Parathyroid adenoma (tissue), 2 donors: ENCODE measurements at regions not wholly inside any gene's neighbourhood (a gene's known extent, or its start where the extent isn't known, plus 50 kb on each side); places are given as distances from the start of the nearest gene placed in this dataset.

Experiments used
- H2AFZ ChIP-seq: fragments of 300-600 bp; sonication (generic); one replicate; pipeline ENCODE4 v1.7.0; 2017; ENCODE audit warnings: antibody characterized with exemption, mild to moderate bottlenecking
- H3K27ac ChIP-seq: fragments of 300-600 bp; sonication (generic); one replicate; pipeline ENCODE4 v1.7.0; 2017
- H3K27me3 ChIP-seq: fragments of 300-600 bp; sonication (generic); one replicate; pipeline ENCODE4 v1.7.0; 2017; ENCODE audit warnings: low read length; ENCODE audit not compliant: control insufficient read depth, insufficient read depth
- H3K36me3 ChIP-seq: fragments of 300-600 bp; sonication (generic); one replicate; pipeline ENCODE4 v1.7.0; 2017; ENCODE audit warnings: low read length; ENCODE audit not compliant: control insufficient read depth, insufficient read depth
- H3K4me1 ChIP-seq: fragments of 300-600 bp; sonication (generic); one replicate; pipeline ENCODE4 v1.7.0; 2017; ENCODE audit warnings: control low read depth
- H3K4me2 ChIP-seq: fragments of 300-600 bp; sonication (generic); one replicate; pipeline ENCODE4 v1.7.0; 2017; ENCODE audit warnings: low read length
- H3K4me3 ChIP-seq: fragments of 300-600 bp; sonication (generic); one replicate; pipeline ENCODE4 v1.7.0; 2017; ENCODE audit warnings: low read depth, low read length
- H3K79me2 ChIP-seq: fragments of 300-600 bp; sonication (generic); one replicate; pipeline ENCODE4 v1.7.0; 2017; ENCODE audit warnings: control low read depth
- H3K9ac ChIP-seq: fragments of 300-600 bp; sonication (generic); one replicate; pipeline ENCODE4 v1.7.0; 2017; ENCODE audit warnings: mild to moderate bottlenecking
- H3K9me3 ChIP-seq: fragments of 300-600 bp; sonication (generic); one replicate; pipeline ENCODE4 v1.7.0; 2017; ENCODE audit warnings: low read length; ENCODE audit not compliant: control insufficient read depth
- TF ChIP-seq, protein P1 (sequence below): fragments of 300-600 bp; sonication (generic); IDR thresholded peaks from one replicate; pipeline ENCODE4 v1.7.0; 2017; ENCODE audit warnings: antibody characterized with exemption, mild to moderate bottlenecking
- donor health status: primary hyperparathyroidism.

DNA sequence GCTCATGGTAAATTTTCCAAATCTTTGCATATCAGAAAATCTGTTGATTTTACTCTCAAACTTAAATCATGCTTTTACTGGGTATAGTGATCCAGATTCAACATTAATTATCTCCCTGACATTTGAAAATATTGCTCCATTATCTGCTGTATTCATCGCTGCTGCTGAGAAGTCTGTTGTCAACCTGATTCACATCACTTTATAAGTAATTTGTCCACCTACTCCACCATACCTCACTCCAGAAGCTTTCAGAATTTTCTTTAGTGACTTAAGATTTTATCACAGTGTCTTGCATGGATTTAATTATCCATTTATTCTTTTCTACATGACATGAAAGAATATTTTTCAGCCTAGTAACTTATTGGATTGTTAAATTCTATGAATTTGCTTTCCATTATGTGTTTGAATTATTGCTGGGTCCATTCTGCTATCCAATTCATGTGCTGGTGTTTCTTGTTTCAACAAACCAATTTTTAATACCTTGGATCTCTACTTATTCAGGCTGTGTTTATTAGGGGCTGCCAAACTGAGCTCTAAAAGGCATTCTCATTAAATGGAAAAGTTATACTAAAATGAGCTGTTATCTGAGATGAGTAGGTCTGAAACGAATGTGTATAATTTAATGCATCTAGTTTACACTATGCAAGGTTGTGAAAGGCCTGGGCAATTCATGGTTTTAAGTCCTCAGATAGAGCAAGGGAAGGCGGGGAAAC lies 519.3 kb upstream of the CDH11 start:
- no peak overlapping the region for H2AFZ ChIP-seq
- H3K9ac ChIP-seq = no peak overlapping the region
- H3K27ac ChIP-seq = no peak overlapping the region
- H3K79me2 ChIP-seq = no peaks in the 10 kb centered on the region
- H3K9me3 ChIP-seq = no peaks in the 10 kb centered on the region
- H3K27me3 ChIP-seq = no peaks in the 10 kb centered on the region
- H3K4me2 ChIP-seq = no peak overlapping the region
- TF ChIP-seq, protein P1, sequence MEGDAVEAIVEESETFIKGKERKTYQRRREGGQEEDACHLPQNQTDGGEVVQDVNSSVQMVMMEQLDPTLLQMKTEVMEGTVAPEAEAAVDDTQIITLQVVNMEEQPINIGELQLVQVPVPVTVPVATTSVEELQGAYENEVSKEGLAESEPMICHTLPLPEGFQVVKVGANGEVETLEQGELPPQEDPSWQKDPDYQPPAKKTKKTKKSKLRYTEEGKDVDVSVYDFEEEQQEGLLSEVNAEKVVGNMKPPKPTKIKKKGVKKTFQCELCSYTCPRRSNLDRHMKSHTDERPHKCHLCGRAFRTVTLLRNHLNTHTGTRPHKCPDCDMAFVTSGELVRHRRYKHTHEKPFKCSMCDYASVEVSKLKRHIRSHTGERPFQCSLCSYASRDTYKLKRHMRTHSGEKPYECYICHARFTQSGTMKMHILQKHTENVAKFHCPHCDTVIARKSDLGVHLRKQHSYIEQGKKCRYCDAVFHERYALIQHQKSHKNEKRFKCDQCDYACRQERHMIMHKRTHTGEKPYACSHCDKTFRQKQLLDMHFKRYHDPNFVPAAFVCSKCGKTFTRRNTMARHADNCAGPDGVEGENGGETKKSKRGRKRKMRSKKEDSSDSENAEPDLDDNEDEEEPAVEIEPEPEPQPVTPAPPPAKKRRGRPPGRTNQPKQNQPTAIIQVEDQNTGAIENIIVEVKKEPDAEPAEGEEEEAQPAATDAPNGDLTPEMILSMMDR = no peak
- H3K4me1 ChIP-seq = no peaks in the 10 kb centered on the region
- no peaks in the 10 kb centered on the region for H3K36me3 ChIP-seq
- no peak overlapping the region for H3K4me3 ChIP-seq

DNA sequence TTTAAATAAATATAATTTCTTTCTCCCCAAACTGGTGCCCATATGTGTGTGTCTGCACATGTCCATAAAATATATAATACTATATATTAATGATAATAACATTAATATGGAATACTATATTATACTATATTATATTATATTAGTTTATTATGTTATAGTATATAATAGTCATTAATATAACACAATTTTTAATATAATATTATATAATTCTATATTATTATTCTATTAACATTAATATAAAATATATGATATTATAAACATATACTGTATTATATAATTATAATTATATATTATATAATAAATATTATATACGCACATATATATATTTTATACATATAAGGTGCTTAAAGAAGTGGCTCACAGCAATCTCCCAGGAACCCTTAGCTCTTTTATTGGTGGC lies 513.0 kb upstream of the CDH11 start:
- Histone ChIP-seq H3K27ac (no peak overlapping the region), H3K79me2 (no peaks in the 10 kb centered on the region), H3K36me3 (no peaks in the 10 kb centered on the region), H3K4me2 (no peak overlapping the region), H3K9ac (no peak overlapping the region), H2AFZ (no peak overlapping the region), H3K4me3 (no peak overlapping the region), H3K4me1 (no peaks in the 10 kb centered on the region), H3K9me3 (no peaks in the 10 kb centered on the region), H3K27me3 (no peaks in the 10 kb centered on the region)
- TF ChIP-seq, protein P1 = no peak

DNA sequence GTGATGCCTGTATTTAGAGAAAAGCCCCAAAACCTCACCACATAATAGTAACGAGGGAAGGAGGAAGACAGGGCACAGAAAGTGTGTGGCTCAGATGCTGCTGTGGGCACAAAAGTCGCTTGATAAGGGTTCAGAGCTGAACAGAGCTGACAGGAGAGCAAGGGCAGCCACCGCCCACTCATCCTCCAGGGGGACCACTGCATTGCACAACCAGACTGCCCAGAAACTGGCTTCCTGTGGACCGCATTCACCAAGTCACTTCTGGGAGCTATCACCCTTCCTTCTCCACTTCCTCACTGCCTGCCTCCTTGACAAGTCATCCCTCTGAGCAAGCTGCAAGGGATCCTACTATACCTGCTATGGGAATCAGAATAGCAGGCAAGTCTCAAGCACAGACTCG lies 512.4 kb upstream of the CDH11 start:
- Histone ChIP-seq H3K36me3 (no peaks in the 10 kb centered on the region), H3K4me1 (no peaks in the 10 kb centered on the region), H2AFZ (no peak overlapping the region), H3K4me2 (no peak overlapping the region), H3K4me3 (no peak overlapping the region), H3K79me2 (no peaks in the 10 kb centered on the region), H3K27me3 (no peaks in the 10 kb centered on the region), H3K9ac (no peak overlapping the region), H3K9me3 (no peaks in the 10 kb centered on the region), H3K27ac (no peak overlapping the region)
- TF ChIP-seq, protein P1 = no peak

DNA sequence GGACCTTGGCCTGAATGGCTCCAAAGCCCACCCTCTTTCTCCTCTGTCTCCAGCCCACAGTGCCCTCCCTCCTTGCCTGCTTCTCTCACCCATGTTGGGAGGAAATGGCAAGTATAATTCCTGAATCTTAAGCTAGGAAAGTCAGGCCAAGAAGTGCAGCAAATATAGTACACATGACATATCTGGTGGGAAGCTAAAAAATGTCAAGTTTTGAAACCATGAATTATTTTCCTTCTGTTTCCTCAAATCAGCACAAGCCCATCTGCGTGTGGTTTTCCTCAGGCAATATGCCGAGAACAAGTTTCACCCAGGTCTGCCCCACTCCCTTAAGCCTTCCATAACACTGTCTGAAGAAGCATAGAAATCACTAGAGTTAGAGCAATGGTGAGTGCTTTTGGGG lies 502.8 kb upstream of the CDH11 start:
- Histone ChIP-seq H2AFZ (no peak overlapping the region), H3K9ac (no peak overlapping the region), H3K9me3 (no peaks in the 10 kb centered on the region), H3K27me3 (no peaks in the 10 kb centered on the region), H3K36me3 (no peaks in the 10 kb centered on the region), H3K79me2 (no peaks in the 10 kb centered on the region), H3K4me3 (no peak overlapping the region), H3K4me2 (no peak overlapping the region), H3K27ac (no peak overlapping the region), H3K4me1 (no peaks in the 10 kb centered on the region)
- TF ChIP-seq, protein P1 = no peak

DNA sequence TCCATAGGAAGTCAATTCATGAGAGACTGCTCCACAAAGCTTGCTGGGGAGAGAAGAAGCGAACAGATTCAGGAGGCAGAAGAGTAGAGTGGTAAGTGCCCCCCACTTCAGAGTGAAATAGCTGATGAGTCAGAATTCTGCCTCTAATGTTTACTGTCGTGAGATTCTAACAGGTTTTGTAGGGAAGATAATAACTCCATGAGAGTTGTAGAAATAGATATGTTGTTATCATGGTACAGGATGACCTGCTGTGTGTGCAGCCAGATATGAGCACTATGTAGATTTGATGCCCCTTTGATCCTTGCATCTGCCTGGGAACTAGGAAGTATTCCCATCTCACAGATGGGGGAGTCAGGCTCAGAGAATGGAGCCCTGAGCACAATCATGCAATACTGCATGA lies 502.4 kb upstream of the CDH11 start:
- TF ChIP-seq, protein P1 = no peak
- no peak overlapping the region for H3K4me2 ChIP-seq

More for the DNA sequence above, 502.4 kb upstream of the CDH11 start:
- Histone ChIP-seq H3K36me3 (no peaks in the 10 kb centered on the region), H3K27me3 (no peaks in the 10 kb centered on the region), H3K9me3 (no peaks in the 10 kb centered on the region), H2AFZ (no peak overlapping the region), H3K79me2 (no peaks in the 10 kb centered on the region), H3K9ac (no peak overlapping the region), H3K4me1 (no peaks in the 10 kb centered on the region), H3K4me3 (no peak overlapping the region), H3K27ac (no peak overlapping the region)
